SIG-M5 treated with dmso at 0.1 percent for 504 hours (cell line): ENCODE measurements at regions not wholly inside any gene's neighbourhood (a gene's known extent, or its start where the extent isn't known, plus 50 kb on each side); places are given as distances from the start of the nearest gene placed in this dataset.

ENCODE experiments used
- DNase-seq: peaks from one replicate; lab custom pipeline; 2025; ENCODE audit not compliant: unreplicated experiment; lab: John Stamatoyannopoulos, UW

- DNase-seq = no peak
Observed at GRCh38 chr2:41896186-41896846, 151.5 kb upstream of the PKDCC start.

- peak; percentile 29 for DNase-seq
Observed at GRCh38 chr2:41899189-41899588, 148.6 kb upstream of the PKDCC start.

- DNase-seq = no peak
Observed at GRCh38 chr2:41900101-41900577, 147.7 kb upstream of the PKDCC start.

GRCh38 chr2:41902897-41903296 is 144.9 kb upstream of the PKDCC start:
- no peak for DNase-seq

- no peak for DNase-seq
Observed at GRCh38 chr2:41903474-41904135, 144.2 kb upstream of the PKDCC start.

GRCh38 chr2:41904459-41904858 is 143.4 kb upstream of the PKDCC start:
- DNase-seq = no peak

- no peak for DNase-seq
Observed at GRCh38 chr2:41905597-41906337, 142.1 kb upstream of the PKDCC start.

- DNase-seq = no peak
Observed at GRCh38 chr2:41906338-41906725, 141.5 kb upstream of the PKDCC start.

- DNase-seq = no peak
Observed at GRCh38 chr2:41907141-41907540, 140.7 kb upstream of the PKDCC start.

GRCh38 chr2:41907771-41908207 is 140.0 kb upstream of the PKDCC start:
- DNase-seq = no peak

- no peak for DNase-seq
Observed at GRCh38 chr2:41908349-41908748, 139.5 kb upstream of the PKDCC start.

- DNase-seq = no peak
Observed at GRCh38 chr2:41909584-41909983, 138.2 kb upstream of the PKDCC start.

GRCh38 chr2:41910126-41910525 is 137.7 kb upstream of the PKDCC start:
- no peak for DNase-seq

GRCh38 chr2:41911033-41911432 is 136.8 kb upstream of the PKDCC start:
- DNase-seq = no peak

- no peak for DNase-seq
Observed at GRCh38 chr2:41912337-41912736, 135.5 kb upstream of the PKDCC start.

- no peak for DNase-seq
Observed at GRCh38 chr2:41912776-41913175, 135.0 kb upstream of the PKDCC start.

GRCh38 chr2:41913311-41913710 is 134.5 kb upstream of the PKDCC start:
- DNase-seq = no peak

GRCh38 chr2:41913921-41914609 is 133.8 kb upstream of the PKDCC start:
- DNase-seq = no peak

GRCh38 chr2:41914936-41915335 is 132.9 kb upstream of the PKDCC start:
- no peak for DNase-seq

- DNase-seq = no peak
Observed at GRCh38 chr2:41916177-41916576, 131.6 kb upstream of the PKDCC start.

GRCh38 chr2:41917587-41917986 is 130.2 kb upstream of the PKDCC start:
- no peak for DNase-seq
